NK-92 (cell line): ENCODE measurements at regions not wholly inside any gene's neighbourhood (a gene's known extent, or its start where the extent isn't known, plus 50 kb on each side); places are given as distances from the start of the nearest gene placed in this dataset.

ENCODE experiments used
- DNase-seq: peaks from one replicate; lab custom pipeline; 2025; ENCODE audit not compliant: unreplicated experiment; lab: John Stamatoyannopoulos, UW

GRCh38 chr1:208537198-208537597 is 293.0 kb upstream of the PLXNA2 start:
- no peak for DNase-seq

GRCh38 chr1:208538078-208538477 is 293.9 kb upstream of the PLXNA2 start:
- no peak for DNase-seq

GRCh38 chr1:208538587-208538986 is 294.4 kb upstream of the PLXNA2 start:
- no peak for DNase-seq

GRCh38 chr1:208540724-208541123 is 296.5 kb upstream of the PLXNA2 start:
- no peak for DNase-seq

GRCh38 chr1:208541225-208541855 is 297.2 kb upstream of the PLXNA2 start:
- no peak for DNase-seq

GRCh38 chr1:208542309-208542708 is 298.1 kb upstream of the PLXNA2 start:
- no peak for DNase-seq

GRCh38 chr1:208544053-208544452 is 299.9 kb upstream of the PLXNA2 start:
- no peak for DNase-seq

- no peak for DNase-seq
These were observed 300.6 kb upstream of the PLXNA2 start for GRCh38 chr1:208544794-208545193.

- DNase-seq = no peak
These were observed 306.8 kb upstream of the PLXNA2 start for GRCh38 chr1:208551024-208551423.

GRCh38 chr1:208551633-208552320 is 307.6 kb upstream of the PLXNA2 start:
- no peak for DNase-seq

GRCh38 chr1:208552928-208553327 is 308.7 kb upstream of the PLXNA2 start:
- no peak for DNase-seq

GRCh38 chr1:208556461-208556860 is 312.3 kb upstream of the PLXNA2 start:
- DNase-seq = no peak

GRCh38 chr1:208557046-208557722 is 313.0 kb upstream of the PLXNA2 start:
- no peak for DNase-seq

- no peak for DNase-seq
These were observed 313.5 kb upstream of the PLXNA2 start for GRCh38 chr1:208557723-208558094.

GRCh38 chr1:208559597-208560329 is 315.6 kb upstream of the PLXNA2 start:
- DNase-seq = no peak

GRCh38 chr1:208562151-208562960 is 318.2 kb upstream of the PLXNA2 start:
- no peak for DNase-seq

- DNase-seq = no peak
These were observed 320.3 kb upstream of the PLXNA2 start for GRCh38 chr1:208564466-208564865.

GRCh38 chr1:208565756-208566440 is 321.7 kb upstream of the PLXNA2 start:
- no peak for DNase-seq

GRCh38 chr1:208569181-208569580 is 325.0 kb upstream of the PLXNA2 start:
- DNase-seq = no peak

- no peak for DNase-seq
These were observed 326.2 kb upstream of the PLXNA2 start for GRCh38 chr1:208570362-208570761.
